DOHH2 (cell line): ENCODE measurements at regions not wholly inside any gene's neighbourhood (a gene's known extent, or its start where the extent isn't known, plus 50 kb on each side); places are given as distances from the start of the nearest gene placed in this dataset.

Source experiments
- H3F3A ChIP-seq: fragments of 200-600 bp; sonication (generic), shearing (Covaris generic); 2 replicates; pipeline ENCODE4 v1.6.0; 2016; ENCODE audit warnings: antibody characterized with exemption, mild to moderate bottlenecking; ENCODE audit not compliant: control insufficient read depth, insufficient read depth
- H3K27ac ChIP-seq: fragments of 200-600 bp; sonication (generic); 2 replicates; pipeline ENCODE4 v1.5.1; 2014; ENCODE audit warnings: low read depth, mild to moderate bottlenecking, low read length, moderate library complexity
- H3K27me3 ChIP-seq: fragments of 200-600 bp; sonication (generic); 2 replicates; pipeline ENCODE4 v1.6.1; 2014; ENCODE audit warnings: mild to moderate bottlenecking, low read length, mixed read lengths; ENCODE audit not compliant: control insufficient read depth
- H3K36me3 ChIP-seq: fragments of 200-600 bp; sonication (generic); 2 replicates; pipeline ENCODE4 v1.6.1; 2014; ENCODE audit warnings: mild to moderate bottlenecking, low read length, moderate library complexity, mixed read lengths; ENCODE audit not compliant: control insufficient read depth
- H3K4me1 ChIP-seq: fragments of 200-600 bp; sonication (generic); 2 replicates; pipeline ENCODE4 v1.6.1; 2014; ENCODE audit warnings: mild to moderate bottlenecking, low read length, mixed read lengths; ENCODE audit not compliant: control insufficient read depth
- H3K4me2 ChIP-seq: fragments of 200-600 bp; sonication (generic); 2 replicates; pipeline ENCODE4 v1.6.0; 2014; ENCODE audit warnings: mild to moderate bottlenecking, low read length, moderate library complexity
- H3K4me3 ChIP-seq: fragments of 200-600 bp; sonication (generic); 2 replicates; pipeline ENCODE4 v1.5.1; 2014; ENCODE audit warnings: mild to moderate bottlenecking, low read length, mixed read lengths
- H3K79me2 ChIP-seq: fragments of 200-600 bp; sonication (generic); 2 replicates; pipeline ENCODE4 v1.6.1; 2014; ENCODE audit warnings: mild to moderate bottlenecking, low read length, mixed read lengths; ENCODE audit not compliant: control insufficient read depth
- H3K9me2 ChIP-seq: fragments of 200-600 bp; sonication (generic); replicated peaks from 2 replicates; pipeline ENCODE4 v1.6.1; 2014; ENCODE audit warnings: mild to moderate bottlenecking, low read length, mixed read lengths; ENCODE audit not compliant: control insufficient read depth
- H3K9me3 ChIP-seq: fragments of 200-600 bp; sonication (generic); 2 replicates; pipeline ENCODE4 v1.6.1; 2014; ENCODE audit warnings: antibody characterized with exemption, low read length, mixed read lengths; ENCODE audit not compliant: control insufficient read depth, insufficient read depth
- H4K20me1 ChIP-seq: fragments of 200-600 bp; sonication (generic); 2 replicates; pipeline ENCODE4 v1.6.0; 2014; ENCODE audit warnings: low read depth, mild to moderate bottlenecking, antibody characterized with exemption, low read length, moderate library complexity; ENCODE audit not compliant: control insufficient read depth, insufficient read depth
- CTCF ChIP-seq: fragments of 200-600 bp; sonication (generic); IDR thresholded peaks from one replicate; pipeline ENCODE4 v1.5.1; 2014; ENCODE audit warnings: antibody characterized with exemption, mild to moderate bottlenecking, low read depth, low read length; ENCODE audit not compliant: poor library complexity, severe bottlenecking
- EZH2phosphoT487 ChIP-seq: fragments of 200-600 bp; sonication (generic); IDR thresholded peaks from 2 replicates; pipeline ENCODE4 v1.6.1; 2017; ENCODE audit warnings: borderline replicate concordance, mild to moderate bottlenecking, antibody characterized with exemption, low read length, moderate library complexity, mixed read lengths

GRCh38 chr2:866887-867286 lies 83.8 kb upstream of the SNTG2 start:
- no peaks in the 10 kb centered on the region for H3K36me3 ChIP-seq
- H3K4me2 ChIP-seq: no peak overlapping the region
- H3K4me1 ChIP-seq: no peaks in the 10 kb centered on the region
- no peaks in the 10 kb centered on the region for H3F3A ChIP-seq
- no peaks in the 10 kb centered on the region for H3K9me2 ChIP-seq
- no peak overlapping the region for H3K27ac ChIP-seq
- H3K27me3 ChIP-seq: no peaks in the 10 kb centered on the region
- H3K4me3 ChIP-seq: no peak overlapping the region
- no peaks in the 10 kb centered on the region for H4K20me1 ChIP-seq
- no peak for TF ChIP-seq CTCF
- TF ChIP-seq EZH2phosphoT487: no peak
- no peaks in the 10 kb centered on the region for H3K79me2 ChIP-seq
- no peaks in the 10 kb centered on the region for H3K9me3 ChIP-seq

GRCh38 chr2:866009-866680 lies 84.5 kb upstream of the SNTG2 start:
- Histone ChIP-seq H3K4me2 (no peak overlapping the region), H3K79me2 (no peaks in the 10 kb centered on the region), H3K4me1 (no peaks in the 10 kb centered on the region), H3K27me3 (no peaks in the 10 kb centered on the region), H3K4me3 (no peak overlapping the region), H3K36me3 (no peaks in the 10 kb centered on the region), H3K9me2 (no peaks in the 10 kb centered on the region), H3K9me3 (no peaks in the 10 kb centered on the region), H4K20me1 (no peaks in the 10 kb centered on the region), H3K27ac (no peak overlapping the region), H3F3A (no peaks in the 10 kb centered on the region)
- no peak for TF ChIP-seq CTCF
- no peak for TF ChIP-seq EZH2phosphoT487

GRCh38 chr2:864501-865106 lies 86.0 kb upstream of the SNTG2 start:
- no peaks in the 10 kb centered on the region for H3K36me3 ChIP-seq
- H3K9me2 ChIP-seq: no peaks in the 10 kb centered on the region
- no peak overlapping the region for H3K4me3 ChIP-seq
- no peaks in the 10 kb centered on the region for H4K20me1 ChIP-seq
- no peaks in the 10 kb centered on the region for H3F3A ChIP-seq
- H3K27ac ChIP-seq: no peak overlapping the region
- H3K27me3 ChIP-seq: no peaks in the 10 kb centered on the region
- no peaks in the 10 kb centered on the region for H3K79me2 ChIP-seq
- H3K4me1 ChIP-seq: no peaks in the 10 kb centered on the region
- TF ChIP-seq EZH2phosphoT487 (no peak), CTCF (no peak)
- H3K4me2 ChIP-seq: no peak overlapping the region
- H3K9me3 ChIP-seq: no peaks in the 10 kb centered on the region
